C4-2B (cell line): ENCODE measurements at regions not wholly inside any gene's neighbourhood (a gene's known extent, or its start where the extent isn't known, plus 50 kb on each side); places are given as distances from the start of the nearest gene placed in this dataset.
"Not testable (repeated sequence)": the region's sequence is repeated elsewhere in the genome, so short reads cannot be mapped to it uniquely, and the experiment has no call there.

Source experiments
- H3K27ac ChIP-seq: fragments of 450-650 bp; 2 replicates; pipeline ENCODE4 v1.5.1; 2017
- ZFX ChIP-seq: fragments of 450-650 bp; IDR thresholded peaks from 2 replicates; pipeline ENCODE4 v1.6.1; 2017
- TF ChIP-seq, protein P1 (sequence below): fragments of 450-650 bp; conservative IDR thresholded peaks from 2 replicates; pipeline ENCODE4 v1.5.1; 2017; ENCODE audit warnings: mild to moderate bottlenecking

DNA sequence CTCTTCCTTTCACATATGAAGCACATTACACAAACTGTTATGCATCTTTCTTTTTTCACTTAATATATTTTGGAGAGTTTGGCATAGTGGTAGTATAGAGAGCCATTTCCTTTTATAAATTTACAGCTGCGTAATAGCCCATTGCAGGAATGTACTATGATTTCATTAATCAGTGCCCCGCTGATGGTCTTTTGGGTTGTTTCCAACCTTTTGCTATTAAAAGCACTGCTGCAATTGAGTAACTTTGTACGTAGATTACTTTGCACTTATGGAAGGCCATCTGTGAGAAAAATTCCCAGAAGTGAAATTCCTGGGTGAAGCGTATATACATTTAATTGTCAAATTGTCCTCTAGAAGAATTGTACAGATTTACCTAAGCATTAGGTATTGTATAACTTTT lies 565.3 kb upstream of the ZNF804A start:
- TF ChIP-seq, protein P1, sequence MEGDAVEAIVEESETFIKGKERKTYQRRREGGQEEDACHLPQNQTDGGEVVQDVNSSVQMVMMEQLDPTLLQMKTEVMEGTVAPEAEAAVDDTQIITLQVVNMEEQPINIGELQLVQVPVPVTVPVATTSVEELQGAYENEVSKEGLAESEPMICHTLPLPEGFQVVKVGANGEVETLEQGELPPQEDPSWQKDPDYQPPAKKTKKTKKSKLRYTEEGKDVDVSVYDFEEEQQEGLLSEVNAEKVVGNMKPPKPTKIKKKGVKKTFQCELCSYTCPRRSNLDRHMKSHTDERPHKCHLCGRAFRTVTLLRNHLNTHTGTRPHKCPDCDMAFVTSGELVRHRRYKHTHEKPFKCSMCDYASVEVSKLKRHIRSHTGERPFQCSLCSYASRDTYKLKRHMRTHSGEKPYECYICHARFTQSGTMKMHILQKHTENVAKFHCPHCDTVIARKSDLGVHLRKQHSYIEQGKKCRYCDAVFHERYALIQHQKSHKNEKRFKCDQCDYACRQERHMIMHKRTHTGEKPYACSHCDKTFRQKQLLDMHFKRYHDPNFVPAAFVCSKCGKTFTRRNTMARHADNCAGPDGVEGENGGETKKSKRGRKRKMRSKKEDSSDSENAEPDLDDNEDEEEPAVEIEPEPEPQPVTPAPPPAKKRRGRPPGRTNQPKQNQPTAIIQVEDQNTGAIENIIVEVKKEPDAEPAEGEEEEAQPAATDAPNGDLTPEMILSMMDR, result no peak
- no peak for TF ChIP-seq ZFX
- no peak overlapping the region for H3K27ac ChIP-seq

DNA sequence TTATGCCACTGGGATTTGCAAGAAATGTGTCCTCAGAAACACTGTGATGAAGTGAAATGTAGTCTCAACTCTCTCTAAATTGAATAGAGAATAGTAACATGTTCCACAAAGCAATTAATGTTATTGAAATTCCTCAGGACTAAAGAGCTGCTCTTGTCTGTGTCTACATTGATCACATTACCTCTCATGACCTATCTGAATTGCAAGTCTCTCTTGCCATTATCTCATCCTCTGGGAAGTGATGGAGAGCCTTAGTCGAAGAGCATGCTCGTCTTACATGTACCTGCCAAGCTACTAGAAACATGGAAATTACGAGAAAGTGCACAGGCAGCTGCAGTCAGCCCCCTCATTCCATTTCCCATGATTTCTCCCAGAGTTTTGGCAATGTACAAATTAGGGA lies 561.1 kb upstream of the ZNF804A start:
- TF ChIP-seq ZFX, result no peak
- H3K27ac ChIP-seq, result no peak overlapping the region

DNA sequence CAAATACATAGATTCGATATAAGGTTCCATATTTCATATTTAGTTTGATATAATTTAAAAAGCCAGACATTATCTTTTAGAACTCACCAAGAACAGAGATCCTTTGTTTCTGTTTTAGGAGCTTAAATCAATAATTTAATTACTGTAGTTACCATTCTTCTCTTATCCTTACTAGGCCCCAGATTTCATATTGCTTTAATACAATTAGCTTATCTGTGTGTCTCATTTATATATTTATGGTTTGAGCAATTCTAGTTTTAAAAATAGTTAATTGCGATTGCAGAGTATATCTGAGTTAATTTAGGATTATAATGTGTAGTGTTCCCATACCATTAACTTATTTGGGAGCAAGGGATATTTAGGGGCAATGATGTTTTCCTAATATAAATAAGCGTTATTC lies 558.8 kb upstream of the ZNF804A start:
- H3K27ac ChIP-seq, result no peak overlapping the region
- no peak for TF ChIP-seq ZFX

DNA sequence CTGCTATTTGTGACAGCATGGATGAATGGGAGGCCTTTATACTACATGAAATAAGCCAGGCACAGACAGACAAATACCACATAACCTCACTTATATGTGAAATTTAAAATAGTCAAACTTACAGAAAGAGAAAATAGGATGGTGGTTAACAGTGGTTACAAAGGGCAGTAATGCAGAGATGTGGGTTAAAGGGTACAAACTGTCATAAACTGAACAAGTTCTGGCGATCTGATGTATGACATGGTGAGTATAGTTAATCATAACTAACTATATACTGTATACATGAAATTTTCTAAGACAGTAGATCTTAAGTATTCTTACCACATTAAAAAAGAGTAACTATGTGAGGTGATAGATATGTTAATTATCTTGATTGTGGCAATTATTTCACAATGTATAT lies 558.1 kb upstream of the ZNF804A start:
- no peak overlapping the region for H3K27ac ChIP-seq
- TF ChIP-seq, protein P1, result no peak
- no peak for TF ChIP-seq ZFX

DNA sequence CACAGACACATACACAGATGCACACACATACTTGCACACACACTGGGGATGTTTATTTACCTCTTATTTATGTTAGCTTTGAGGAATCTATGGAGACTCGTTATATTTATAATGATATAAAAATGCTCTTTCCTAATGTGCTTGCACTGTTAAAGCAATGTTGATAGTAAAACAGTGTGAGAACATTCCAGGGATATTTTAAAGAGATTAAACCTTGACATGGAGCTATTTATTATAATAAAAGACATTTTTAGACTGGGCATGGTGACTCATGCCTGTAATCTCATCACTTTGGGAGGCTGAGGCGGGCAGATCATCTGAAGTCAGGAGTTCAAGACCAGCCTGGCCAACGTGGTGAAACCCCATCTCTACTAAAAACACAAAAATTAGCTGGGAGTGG lies 557.3 kb upstream of the ZNF804A start:
- H3K27ac ChIP-seq, result no peak overlapping the region
- no peak for TF ChIP-seq ZFX
- TF ChIP-seq, protein P1, result no peak

DNA sequence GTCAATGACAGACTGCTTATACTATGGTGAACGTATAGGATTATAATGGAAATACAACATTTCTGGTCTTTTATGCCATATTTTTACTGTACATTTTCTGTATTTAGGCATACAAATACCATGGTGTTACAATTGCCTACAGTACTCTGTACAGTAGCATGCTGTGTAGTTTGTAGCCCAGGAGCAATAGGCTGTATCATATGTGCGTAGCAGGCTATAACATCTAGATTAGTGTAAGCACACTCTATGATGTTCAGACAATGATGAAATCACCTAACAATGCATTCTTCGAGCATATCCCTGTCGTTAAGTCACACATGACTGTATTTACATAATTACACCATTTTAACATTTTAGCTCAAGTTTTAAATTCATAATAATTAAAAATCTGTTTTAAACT lies 556.6 kb upstream of the ZNF804A start:
- H3K27ac ChIP-seq, result no peak overlapping the region
- no peak for TF ChIP-seq ZFX
- TF ChIP-seq, protein P1, result no peak

DNA sequence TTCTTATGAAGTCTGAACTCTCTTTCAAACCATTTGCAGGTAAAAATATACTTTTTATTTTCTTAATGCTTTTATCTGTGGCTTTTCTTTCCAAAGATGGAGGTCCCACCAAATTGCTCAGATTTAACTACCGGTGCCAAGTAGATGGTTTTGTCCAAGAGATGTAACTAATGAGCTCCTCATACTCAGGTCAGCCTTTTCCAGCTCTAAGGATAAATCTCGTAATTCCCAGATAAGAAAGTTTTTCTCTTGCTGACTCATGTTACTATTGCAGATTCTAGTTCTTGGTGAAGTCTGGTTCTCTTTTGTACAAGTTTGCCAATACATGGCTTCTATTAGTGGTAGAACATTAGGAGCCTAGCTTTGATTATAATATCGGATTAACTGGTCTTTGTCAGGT lies 550.8 kb upstream of the ZNF804A start:
- TF ChIP-seq ZFX, result no peak
- TF ChIP-seq, protein P1, result no peak
- H3K27ac ChIP-seq, result no peak overlapping the region

DNA sequence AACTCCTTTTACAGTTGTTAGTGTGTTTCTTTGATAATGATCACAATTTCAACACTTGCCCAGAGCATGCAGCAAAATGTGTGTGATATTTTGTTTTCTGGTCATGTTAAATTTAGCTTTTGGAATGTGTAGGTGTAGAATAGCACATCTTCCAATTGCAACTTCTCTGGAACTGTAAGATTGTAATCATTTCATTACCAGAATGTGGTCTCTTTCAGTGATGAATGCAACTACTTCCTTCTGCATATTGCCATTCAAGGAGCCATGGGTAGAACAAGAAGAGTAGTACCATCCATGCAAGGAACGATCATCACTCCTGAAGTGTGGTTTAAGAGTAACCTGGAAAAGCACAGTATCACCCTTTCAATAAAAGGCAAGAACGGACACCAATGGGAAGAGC lies 548.8 kb upstream of the ZNF804A start:
- no peak overlapping the region for H3K27ac ChIP-seq
- TF ChIP-seq ZFX, result no peak
- TF ChIP-seq, protein P1, result no peak

DNA sequence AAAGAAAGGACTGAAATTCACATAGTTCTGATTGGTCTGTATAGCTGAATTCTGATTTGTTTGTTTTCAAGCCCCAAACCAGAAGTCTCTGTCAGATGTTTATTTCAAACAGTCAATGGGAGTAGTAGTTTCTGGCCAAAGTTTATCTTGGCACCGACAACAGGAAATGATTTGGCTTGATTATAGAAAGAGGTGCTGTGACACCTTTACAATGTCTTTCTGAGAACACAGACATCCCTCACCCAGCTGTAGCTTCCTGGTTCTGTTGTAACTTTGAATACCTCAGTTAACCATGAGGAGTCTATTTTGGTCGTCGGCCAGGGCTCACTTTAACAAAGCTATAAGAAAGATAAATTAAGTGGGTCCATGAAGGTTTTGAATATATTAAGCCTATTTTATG lies 545.0 kb upstream of the ZNF804A start:
- TF ChIP-seq, protein P1, result no peak
- TF ChIP-seq ZFX, result no peak
- H3K27ac ChIP-seq, result no peak overlapping the region

DNA sequence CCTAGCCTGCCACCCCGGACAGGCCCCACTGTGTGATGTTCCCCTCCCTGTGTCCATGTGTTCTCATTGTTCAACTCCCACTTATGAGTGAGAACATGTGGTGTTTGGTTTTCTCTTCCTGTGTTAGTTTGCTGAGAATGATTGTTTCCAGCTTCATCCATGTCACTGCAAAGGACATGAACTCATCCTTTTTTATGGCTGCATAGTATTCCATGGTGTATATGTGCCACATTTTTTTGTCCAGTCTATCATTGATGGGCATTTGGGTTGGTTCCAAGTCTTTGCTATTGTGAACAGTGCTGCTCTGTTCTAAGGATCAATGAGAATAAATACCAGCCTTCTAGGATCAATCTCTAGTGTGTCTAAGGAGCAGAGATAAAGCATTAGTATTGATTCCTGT lies 543.9 kb upstream of the ZNF804A start:
- not testable (repeated sequence) for H3K27ac ChIP-seq
